ENCODE measurements at regions not wholly inside any gene's neighbourhood (a gene's known extent, or its start where the extent isn't known, plus 50 kb on each side); places are given as distances from the start of the nearest gene placed in this dataset.

DNA sequence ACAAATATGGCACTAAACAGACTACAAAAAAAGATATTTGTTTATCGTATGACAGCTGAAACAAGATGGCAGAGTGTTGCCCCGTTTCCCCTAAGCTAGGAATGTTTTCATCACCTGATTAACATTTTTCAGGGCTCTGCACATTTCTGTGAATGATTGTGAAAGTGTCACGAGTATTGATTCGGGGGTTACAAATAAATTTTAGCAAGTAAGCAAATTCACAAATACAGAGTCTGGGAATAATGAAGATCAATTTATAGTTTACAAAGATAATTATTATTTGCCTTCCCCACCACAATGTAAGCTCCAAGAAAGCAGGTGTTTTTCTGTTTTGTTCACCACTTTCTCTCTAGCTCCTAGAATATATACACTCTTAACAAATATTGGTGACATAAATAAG is 361.2 kb upstream of the ERCC4 start:
- no peaks in the 10 kb centered on the region for H3K9me3 ChIP-seq (ENCODE audit: control insufficient read depth, low read depth, low read length)
- no peak overlapping the region for H4K8ac ChIP-seq (replicated peaks; ENCODE audit: insufficient read length, low read depth, low read length)
- no peak overlapping the region for H3K56ac ChIP-seq (ENCODE audit: insufficient read length, low read depth, low read length)
- H2BK12ac ChIP-seq (ENCODE audit: insufficient read length, low read depth, low read length) = no peak overlapping the region
- WGBS (ENCODE audit: extremely low coverage, insufficient read length, low lambda C conversion rate) = no CpG with 5 or more reads among the region's 4 CpGs
- Mint-ChIP-seq H3K9me3 (no peaks in the 10 kb centered on the region), H3K27me3 (ENCODE audit: low read depth) (no peaks in the 10 kb centered on the region), H3K27ac (no peak overlapping the region), H3K36me3 (ENCODE audit: insufficient read depth in 1 of 3, low read depth in 3 of 3) (peaks cover 0 to 3% (median 0%) of the 10 kb centered on the region in 3 experiments; a peak in 1 of 7 replicates), H3K4me3 (no peak overlapping the region), H3K4me1 (peaks cover 18 to 24% of the 10 kb centered on the region in 2 experiments)
- no peak overlapping the region for H3T11ph ChIP-seq (ENCODE audit: low read length)
- H3K9ac ChIP-seq (ENCODE audit: extremely low read depth, insufficient read length, low read length) = no peak overlapping the region
- no peak overlapping the region for H2BK5ac ChIP-seq (ENCODE audit: insufficient read length, low read length)
- TF ChIP-seq, protein P1, sequence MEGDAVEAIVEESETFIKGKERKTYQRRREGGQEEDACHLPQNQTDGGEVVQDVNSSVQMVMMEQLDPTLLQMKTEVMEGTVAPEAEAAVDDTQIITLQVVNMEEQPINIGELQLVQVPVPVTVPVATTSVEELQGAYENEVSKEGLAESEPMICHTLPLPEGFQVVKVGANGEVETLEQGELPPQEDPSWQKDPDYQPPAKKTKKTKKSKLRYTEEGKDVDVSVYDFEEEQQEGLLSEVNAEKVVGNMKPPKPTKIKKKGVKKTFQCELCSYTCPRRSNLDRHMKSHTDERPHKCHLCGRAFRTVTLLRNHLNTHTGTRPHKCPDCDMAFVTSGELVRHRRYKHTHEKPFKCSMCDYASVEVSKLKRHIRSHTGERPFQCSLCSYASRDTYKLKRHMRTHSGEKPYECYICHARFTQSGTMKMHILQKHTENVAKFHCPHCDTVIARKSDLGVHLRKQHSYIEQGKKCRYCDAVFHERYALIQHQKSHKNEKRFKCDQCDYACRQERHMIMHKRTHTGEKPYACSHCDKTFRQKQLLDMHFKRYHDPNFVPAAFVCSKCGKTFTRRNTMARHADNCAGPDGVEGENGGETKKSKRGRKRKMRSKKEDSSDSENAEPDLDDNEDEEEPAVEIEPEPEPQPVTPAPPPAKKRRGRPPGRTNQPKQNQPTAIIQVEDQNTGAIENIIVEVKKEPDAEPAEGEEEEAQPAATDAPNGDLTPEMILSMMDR (conservative IDR thresholded peaks at IDR 0.05) = no peak
- no peaks in the 10 kb centered on the region for H4K20me1 ChIP-seq (ENCODE audit: control insufficient read depth, insufficient read depth, insufficient read length)
- H3K4ac ChIP-seq (ENCODE audit: low read depth, low read length) = no peak overlapping the region
- H3K23ac ChIP-seq (ENCODE audit: insufficient read length, low read depth, low read length) = no peak overlapping the region
- no peak for DNase-seq
- no peak overlapping the region for H3K14ac ChIP-seq (ENCODE audit: insufficient read depth, low read length)
- no peak overlapping the region for H3K27ac ChIP-seq (ENCODE audit: insufficient read length, low read depth, low read length)
- no peaks in the 10 kb centered on the region for H3K79me1 ChIP-seq (ENCODE audit: insufficient read depth, low read depth, low read length, poor library complexity, severe bottlenecking)
- H3K4me2 ChIP-seq (ENCODE audit: insufficient read depth, insufficient read length, low read length) = no peak overlapping the region
- H2AK5ac ChIP-seq (ENCODE audit: insufficient read length, low read length) = no peak overlapping the region
- no peak overlapping the region for H2AFZ ChIP-seq (ENCODE audit: low read length)
- no peaks in the 10 kb centered on the region for H3K27me3 ChIP-seq (ENCODE audit: insufficient read depth, low read length)
- no peaks in the 10 kb centered on the region for H3K79me2 ChIP-seq (ENCODE audit: insufficient read depth, low read length)
- H2BK15ac ChIP-seq (ENCODE audit: low read depth, low read length) = no peak overlapping the region
- no peak overlapping the region for H3K18ac ChIP-seq (ENCODE audit: insufficient read length, low read depth, low read length)
- H2BK20ac ChIP-seq (ENCODE audit: low read depth, low read length, poor library complexity, severe bottlenecking) = no peak overlapping the region
- H2BK120ac ChIP-seq (ENCODE audit: low read depth, low read length, poor library complexity, severe bottlenecking) = no peak overlapping the region
- H3K23me2 ChIP-seq (ENCODE audit: insufficient read length, low read depth, low read length, poor library complexity, severe bottlenecking) = no peaks in the 10 kb centered on the region
- no peak overlapping the region for H4K5ac ChIP-seq (ENCODE audit: insufficient read length, low read depth, low read length)
- H4K91ac ChIP-seq (ENCODE audit: insufficient read length, low read depth, low read length) = no peak overlapping the region
- peaks cover 8% of the 10 kb centered on the region; the same call in 1 of the 2 replicates for H3K4me1 ChIP-seq (ENCODE audit: insufficient read depth, low read length)
